PC-3 (cell line): ENCODE measurements at regions not wholly inside any gene's neighbourhood (a gene's known extent, or its start where the extent isn't known, plus 50 kb on each side); places are given as distances from the start of the nearest gene placed in this dataset.

Experiments used
- ATAC-seq: fragments of 200-7000 bp; cut with Tn5 transposase; 2 replicates; pipeline ENCODE4 v1.9.1; 2020; ENCODE audit warnings: mild to moderate bottlenecking, moderate library complexity
- BruUV-seq: library from RNA; stranded (reverse); fragments of 400-500 nt; replicated peaks from 2 replicates; lab custom pipeline; 2021; lab: Mats Ljungman, UMichigan
- CTCF ChIA-PET: fragments of 300-600 bp; sonication (Branson Sonifier 250); formaldehyde crosslinking; loops from one replicate; lab custom pipeline; 2022; ENCODE audit warnings: antibody characterized with exemption; lab: Charles Lee
- POLR2A ChIA-PET: fragments of 300-600 bp; sonication (Branson Sonifier 250); formaldehyde crosslinking; loops from one replicate; lab custom pipeline; 2022; ENCODE audit warnings: antibody characterized with exemption; ENCODE audit not compliant: unreplicated experiment; lab: Charles Lee
- DNase-seq: peaks from one replicate; pipeline ENCODE4 v3.0.0-alpha.2; 2015
- H2AFZ ChIP-seq: fragments of 300-600 bp; sonication (generic); 2 replicates; pipeline ENCODE4 v1.6.0; 2016; ENCODE audit warnings: antibody characterized with exemption, low read length
- H3F3A ChIP-seq: fragments of 300-600 bp; sonication (generic); one replicate; pipeline ENCODE4 v1.6.0; 2017; ENCODE audit warnings: antibody characterized with exemption, low read length, control low read depth, mild to moderate bottlenecking; ENCODE audit not compliant: unreplicated experiment
- H3K27ac ChIP-seq: fragments of 300-600 bp; sonication (generic); 2 replicates; pipeline ENCODE4 v1.5.1; 2016; ENCODE audit warnings: mild to moderate bottlenecking, low read length
- H3K27me3 ChIP-seq: fragments of 300-600 bp; sonication (generic); 2 replicates; pipeline ENCODE4 v1.6.1; 2016; ENCODE audit warnings: low read length, mixed read lengths
- H3K36me3 ChIP-seq: fragments of 300-600 bp; sonication (generic); 2 replicates; pipeline ENCODE4 v1.6.1; 2016; ENCODE audit warnings: low read depth, mixed run types, low read length, mixed read lengths
- H3K4me1 ChIP-seq: fragments of 300-600 bp; sonication (generic); 2 replicates; pipeline ENCODE4 v1.5.1; 2016; ENCODE audit warnings: low read length; ENCODE audit not compliant: insufficient read depth
- H3K4me2 ChIP-seq: fragments of 300-600 bp; sonication (generic); 2 replicates; pipeline ENCODE4 v1.6.0; 2016; ENCODE audit warnings: low read length
- H3K4me3 ChIP-seq: fragments of 300-600 bp; sonication (generic); 2 replicates; pipeline ENCODE4 v1.5.1; 2016; ENCODE audit warnings: mild to moderate bottlenecking, low read length, mixed read lengths
- H3K79me2 ChIP-seq: fragments of 300-600 bp; sonication (generic); 2 replicates; pipeline ENCODE4 v1.6.1; 2017; ENCODE audit warnings: low read length, mixed read lengths
- H3K9ac ChIP-seq: fragments of 300-600 bp; sonication (generic); 2 replicates; pipeline ENCODE4 v1.6.0; 2016; ENCODE audit warnings: mild to moderate bottlenecking, low read length
- H3K9me2 ChIP-seq: fragments of 300-600 bp; sonication (generic); replicated peaks from 2 replicates; pipeline ENCODE4 v1.6.1; 2016; ENCODE audit warnings: mixed run types, low read length, mixed read lengths
- H3K9me3 ChIP-seq: fragments of 300-600 bp; sonication (generic); 2 replicates; pipeline ENCODE4 v1.6.1; 2016; ENCODE audit warnings: low read length, mixed read lengths
- H4K20me1 ChIP-seq: fragments of 300-600 bp; sonication (generic); 2 replicates; pipeline ENCODE4 v1.6.1; 2016; ENCODE audit warnings: low read length, mixed read lengths
- EZH2 ChIP-seq: fragments of 300-600 bp; sonication (generic); IDR thresholded peaks from one replicate; pipeline ENCODE4 v1.6.1; 2017; ENCODE audit warnings: antibody characterized with exemption, mild to moderate bottlenecking, low read length; ENCODE audit not compliant: unreplicated experiment
- EZH2phosphoT487 ChIP-seq: fragments of 300-600 bp; sonication (generic); IDR thresholded peaks from 2 replicates; pipeline ENCODE4 v1.6.1; 2018; ENCODE audit warnings: mild to moderate bottlenecking, antibody characterized with exemption, low read length, borderline replicate concordance
- intact Hi-C: fragments of 100-400 bp; cut with micrococcal nuclease; formaldehyde crosslinking; loops from 2 replicates; pipeline ENCODE4 v1.9.0; 2023
- TF ChIP-seq, protein P1 (sequence below): fragments of 300-600 bp; sonication (generic); conservative IDR thresholded peaks from 2 replicates; pipeline ENCODE4 v1.5.1; 2017; ENCODE audit warnings: antibody characterized with exemption, low read depth, mild to moderate bottlenecking, low read length

DNA sequence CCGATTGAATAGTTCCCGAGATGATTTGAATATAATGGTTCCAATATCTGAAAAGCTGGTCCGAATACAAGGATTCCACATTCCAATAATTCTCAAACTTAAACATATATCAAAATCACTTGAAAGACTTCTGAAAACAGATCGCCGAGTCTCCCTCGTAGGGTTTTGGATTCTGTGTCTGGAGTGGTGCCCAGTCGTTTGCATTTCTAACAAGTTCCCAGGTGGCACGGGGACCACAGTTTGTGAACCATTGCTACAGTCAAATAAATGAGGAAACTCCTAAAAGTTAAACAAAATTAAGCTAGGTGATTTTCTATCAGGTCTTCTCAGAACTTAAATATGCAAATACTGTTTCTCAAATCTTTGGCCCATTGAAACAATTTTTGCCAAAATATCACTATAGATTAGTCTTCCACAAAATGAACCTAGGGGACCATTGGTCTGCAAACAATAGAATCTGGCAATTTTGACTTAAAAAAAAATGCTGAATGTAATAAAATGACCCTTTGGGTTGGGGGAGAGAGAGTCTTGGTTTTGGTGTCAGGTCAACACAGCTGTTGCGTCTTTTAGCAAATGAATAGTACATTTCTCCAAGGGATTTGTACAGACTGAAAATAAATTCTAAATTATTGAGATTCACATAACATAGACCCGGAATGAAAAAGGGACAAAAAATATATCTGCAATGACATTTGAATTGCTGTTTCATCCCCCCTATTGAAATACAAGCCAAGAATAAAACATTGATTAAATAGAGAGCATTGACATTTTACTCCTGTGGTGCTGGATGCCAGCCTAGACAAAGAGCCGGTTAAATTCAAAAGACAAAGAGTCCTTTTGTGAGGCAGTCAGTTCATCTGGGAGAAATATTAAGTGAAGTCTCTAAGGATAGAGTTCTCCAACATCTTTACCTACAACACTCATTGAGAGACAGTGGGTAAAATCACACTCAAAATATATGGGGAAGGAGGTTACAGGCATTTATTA, 175.7 kb upstream of the ADAMTS9 start:
- Histone ChIP-seq H3K27ac (no peak overlapping the region), H3K27me3 (no peaks in the 10 kb centered on the region), H3K4me2 (no peak overlapping the region), H3F3A (no peaks in the 10 kb centered on the region), H2AFZ (no peak overlapping the region), H3K4me3 (no peak overlapping the region), H3K9ac (no peak overlapping the region), H3K9me3 (no peaks in the 10 kb centered on the region), H3K4me1 (no peaks in the 10 kb centered on the region), H3K36me3 (no peaks in the 10 kb centered on the region), H3K9me2 (no peaks in the 10 kb centered on the region), H3K79me2 (no peaks in the 10 kb centered on the region), H4K20me1 (no peaks in the 10 kb centered on the region)
- TF ChIP-seq EZH2phosphoT487 (no peak), EZH2 (no peak)
- TF ChIP-seq, protein P1, sequence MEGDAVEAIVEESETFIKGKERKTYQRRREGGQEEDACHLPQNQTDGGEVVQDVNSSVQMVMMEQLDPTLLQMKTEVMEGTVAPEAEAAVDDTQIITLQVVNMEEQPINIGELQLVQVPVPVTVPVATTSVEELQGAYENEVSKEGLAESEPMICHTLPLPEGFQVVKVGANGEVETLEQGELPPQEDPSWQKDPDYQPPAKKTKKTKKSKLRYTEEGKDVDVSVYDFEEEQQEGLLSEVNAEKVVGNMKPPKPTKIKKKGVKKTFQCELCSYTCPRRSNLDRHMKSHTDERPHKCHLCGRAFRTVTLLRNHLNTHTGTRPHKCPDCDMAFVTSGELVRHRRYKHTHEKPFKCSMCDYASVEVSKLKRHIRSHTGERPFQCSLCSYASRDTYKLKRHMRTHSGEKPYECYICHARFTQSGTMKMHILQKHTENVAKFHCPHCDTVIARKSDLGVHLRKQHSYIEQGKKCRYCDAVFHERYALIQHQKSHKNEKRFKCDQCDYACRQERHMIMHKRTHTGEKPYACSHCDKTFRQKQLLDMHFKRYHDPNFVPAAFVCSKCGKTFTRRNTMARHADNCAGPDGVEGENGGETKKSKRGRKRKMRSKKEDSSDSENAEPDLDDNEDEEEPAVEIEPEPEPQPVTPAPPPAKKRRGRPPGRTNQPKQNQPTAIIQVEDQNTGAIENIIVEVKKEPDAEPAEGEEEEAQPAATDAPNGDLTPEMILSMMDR, result no peak
- ATAC-seq, result no peak
- intact Hi-C loops, result no loop called here
- no peak for DNase-seq
- no TSS peak for BruUV-seq
- ChIA-PET POLR2A (no interaction called here), CTCF (no interaction called here)

DNA sequence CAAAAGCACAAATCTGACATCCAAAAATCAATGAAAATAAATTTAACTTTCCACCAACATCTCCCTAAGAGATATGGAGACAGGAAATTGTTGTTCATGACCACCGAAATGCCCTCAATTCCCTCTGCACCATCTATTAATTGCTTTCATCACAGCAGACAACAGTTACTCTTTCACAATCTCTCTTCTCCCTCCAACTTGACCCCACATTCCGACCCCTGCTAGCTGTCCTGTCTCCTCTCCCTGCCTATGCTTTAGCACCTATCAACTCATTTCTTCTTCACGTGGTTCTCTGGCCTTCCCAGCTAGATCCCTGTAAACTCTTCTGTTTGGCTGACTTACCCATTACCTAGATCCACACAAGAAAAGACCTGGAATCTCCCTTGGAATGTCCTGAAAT, 173.9 kb upstream of the ADAMTS9 start:
- no peak for ATAC-seq
- POLR2A ChIA-PET, result no interaction called here

More for the DNA sequence above, 173.9 kb upstream of the ADAMTS9 start:
- H3K4me2 ChIP-seq, result no peak overlapping the region
- no peak overlapping the region for H3K4me3 ChIP-seq
- intact Hi-C loops, result no loop called here
- H3K36me3 ChIP-seq, result no peaks in the 10 kb centered on the region
- no peak overlapping the region for H3K27ac ChIP-seq
- H2AFZ ChIP-seq, result no peak overlapping the region
- H4K20me1 ChIP-seq, result no peaks in the 10 kb centered on the region
- TF ChIP-seq EZH2phosphoT487, result no peak
- TF ChIP-seq EZH2, result no peak
- TF ChIP-seq, protein P1, result no peak
- H3K79me2 ChIP-seq, result no peaks in the 10 kb centered on the region
- CTCF ChIA-PET, result no interaction called here
- no peaks in the 10 kb centered on the region for H3K9me3 ChIP-seq
- no peaks in the 10 kb centered on the region for H3K4me1 ChIP-seq
- H3K9ac ChIP-seq, result no peak overlapping the region
- no TSS peak for BruUV-seq
- H3K27me3 ChIP-seq, result no peaks in the 10 kb centered on the region
- no peak for DNase-seq
- H3F3A ChIP-seq, result no peaks in the 10 kb centered on the region
- no peaks in the 10 kb centered on the region for H3K9me2 ChIP-seq
